ENCODE measurements at regions not wholly inside any gene's neighbourhood (a gene's known extent, or its start where the extent isn't known, plus 50 kb on each side); places are given as distances from the start of the nearest gene placed in this dataset.

DNA sequence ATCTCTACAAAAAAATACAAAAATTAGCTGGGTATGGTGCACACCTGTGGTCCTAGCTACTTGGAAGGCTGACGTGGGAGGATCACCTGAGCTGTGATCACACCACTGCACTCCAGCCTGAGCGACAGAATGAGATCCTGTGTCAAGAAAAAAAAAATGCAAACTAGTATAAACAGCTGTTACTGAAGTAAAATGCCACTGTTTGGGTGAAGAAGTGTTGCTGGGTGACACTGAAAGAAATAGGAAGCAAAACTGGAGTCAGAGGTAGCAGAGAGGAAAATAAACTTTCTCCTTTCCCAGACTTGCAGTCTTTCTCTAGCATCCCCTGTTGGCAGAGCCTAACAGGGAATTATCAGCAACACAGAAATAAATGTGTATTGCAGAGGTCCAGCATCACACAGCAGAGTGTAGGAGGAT lies 241.2 kb upstream of the PREP start:
- DNase-seq: no peak

DNA sequence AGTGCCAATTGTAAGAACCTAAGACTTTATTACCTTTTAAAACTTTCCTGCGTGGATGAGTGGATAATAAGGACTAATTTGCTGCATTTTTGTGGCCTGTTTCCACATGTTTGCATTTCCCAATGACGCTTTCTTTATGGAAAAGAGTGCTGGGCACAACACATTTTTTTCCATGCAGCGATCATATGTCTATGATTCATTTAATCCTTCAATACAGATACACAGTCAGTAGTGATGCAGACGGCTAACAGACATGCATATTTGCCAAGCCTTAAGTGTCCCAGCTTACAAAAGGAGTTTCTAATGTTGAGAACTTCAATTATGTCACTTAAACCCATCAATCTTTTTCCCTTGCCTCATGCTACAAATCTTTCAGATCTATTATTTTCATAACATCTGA lies 239.8 kb upstream of the PREP start:
- no peak for DNase-seq

DNA sequence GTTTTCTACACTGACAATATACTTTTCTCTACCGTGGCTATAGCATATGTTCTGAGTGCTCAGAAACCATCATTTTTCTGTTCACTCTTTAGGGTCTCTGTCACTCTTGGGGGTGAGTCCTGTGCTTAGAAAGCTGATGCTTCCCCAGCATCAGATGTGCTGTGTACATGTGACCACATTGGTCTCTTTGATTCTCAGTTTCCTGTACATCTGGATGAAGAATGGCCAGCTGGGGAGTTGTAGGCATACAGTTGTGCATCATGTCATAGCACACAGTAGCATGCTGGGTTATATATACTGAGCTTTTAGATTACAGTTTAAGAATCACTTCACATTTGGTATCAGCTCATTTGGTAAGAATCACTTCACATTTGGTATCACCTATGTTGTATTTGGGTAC lies 238.6 kb upstream of the PREP start:
- no peak for DNase-seq

- DNase-seq: no peak
Observed at GRCh38 chr6:105639124-105639523, 236.2 kb upstream of the PREP start.

- DNase-seq: no peak
Observed at GRCh38 chr6:105633814-105634213, 230.9 kb upstream of the PREP start.

DNA sequence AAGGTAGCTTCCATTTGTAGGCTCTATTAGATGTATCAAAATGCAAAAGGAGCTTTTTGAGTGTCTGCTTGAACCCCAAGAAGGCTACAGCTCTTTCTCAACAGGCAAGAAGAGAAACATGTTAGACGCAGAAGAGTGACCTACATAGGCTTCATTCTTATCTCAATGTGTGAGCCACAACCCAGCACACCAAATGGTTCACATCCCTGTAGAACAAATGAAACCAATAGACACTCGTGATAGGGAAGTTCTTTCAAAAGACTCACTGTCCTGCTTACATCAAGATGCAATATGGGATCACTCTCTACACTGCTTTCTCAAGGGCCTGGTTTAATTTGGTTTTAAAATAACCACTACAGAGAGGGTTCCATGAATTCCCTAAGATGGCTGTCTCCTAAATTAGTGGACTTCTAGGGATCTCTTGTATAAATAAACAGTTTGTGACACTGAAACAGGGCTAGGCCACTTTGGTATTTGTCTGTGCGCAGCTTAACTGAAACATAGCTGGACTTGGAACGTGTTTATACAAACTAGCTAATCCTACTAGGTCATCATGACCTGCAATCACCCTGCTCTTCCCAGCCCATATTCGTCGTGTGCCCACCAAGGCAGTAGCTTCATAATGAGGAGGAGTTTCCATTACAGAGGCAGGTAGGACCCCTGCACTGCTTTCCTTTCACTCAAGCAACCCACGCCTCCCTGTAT lies 225.4 kb upstream of the PREP start:
- DNase-seq: no peak

GRCh38 chr6:105626295-105627158 lies 223.6 kb upstream of the PREP start:
- no peak for DNase-seq

DNA sequence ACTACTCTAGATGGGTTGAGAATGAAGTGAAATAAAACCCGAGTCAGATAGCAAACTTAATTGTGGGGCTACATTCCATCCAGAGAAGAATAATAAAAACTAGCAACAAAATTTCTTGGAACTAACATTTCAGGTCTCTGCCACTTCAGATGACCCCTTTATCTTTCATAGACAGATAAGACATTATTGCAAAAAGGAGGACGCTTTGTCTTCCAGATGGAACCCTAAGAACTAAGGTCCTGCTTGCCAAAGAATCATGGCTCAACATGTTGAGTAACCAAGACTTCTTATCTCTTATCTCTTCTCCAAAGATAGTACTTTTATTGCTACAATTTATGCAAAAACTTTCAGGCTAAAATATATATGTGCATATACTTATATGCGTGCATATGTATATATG lies 221.1 kb upstream of the PREP start:
- DNase-seq: no peak

- DNase-seq: no peak
Observed at GRCh38 chr6:105622226-105622625, 219.3 kb upstream of the PREP start.

DNA sequence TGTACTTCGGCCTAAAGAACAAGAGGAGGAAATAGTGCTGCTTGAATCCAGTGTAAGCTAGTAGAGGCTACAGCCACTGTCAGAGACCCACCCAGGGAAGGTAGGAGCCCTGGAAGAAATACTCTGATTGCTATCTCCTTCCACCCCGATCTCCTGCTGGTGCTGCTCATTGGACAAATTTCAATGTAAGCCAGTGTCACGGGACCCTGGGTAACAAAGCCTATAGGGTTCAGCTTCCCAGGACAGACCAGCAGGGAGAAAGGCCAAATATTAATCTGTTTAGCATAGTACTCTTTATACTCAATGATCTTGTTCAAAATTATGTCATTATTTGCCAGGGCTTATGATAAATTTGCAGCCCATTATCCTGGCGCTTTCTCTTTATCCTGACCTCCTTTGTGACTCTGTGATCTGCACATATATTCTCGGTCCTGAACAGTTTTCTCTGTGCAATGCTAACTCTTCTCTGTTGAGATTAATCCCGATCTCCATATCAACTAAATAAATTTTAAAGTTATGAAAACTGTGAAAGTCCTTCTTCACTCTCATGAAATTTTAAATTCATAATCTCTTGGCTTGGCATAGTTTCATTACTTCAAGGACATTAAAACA lies 218.8 kb upstream of the PREP start:
- DNase-seq: no peak

DNA sequence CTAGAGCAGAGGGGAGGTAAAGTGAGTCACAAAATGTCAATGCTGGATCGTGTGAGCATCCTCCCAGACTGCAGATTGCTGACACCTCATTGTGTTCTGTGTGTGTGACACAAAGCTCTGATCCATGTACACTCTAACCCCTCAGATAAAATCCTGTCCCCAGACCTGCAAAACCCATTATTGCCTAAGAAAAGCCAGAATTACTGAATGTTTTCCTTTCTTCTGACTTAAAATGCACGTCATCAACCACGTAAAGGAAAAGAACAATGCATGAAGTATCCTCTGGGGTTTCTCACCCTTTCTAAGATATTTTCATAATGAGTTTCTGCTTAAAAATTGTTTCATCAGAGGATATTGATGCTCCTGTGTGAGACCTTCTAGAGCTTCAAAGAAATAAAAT lies 218.0 kb upstream of the PREP start:
- DNase-seq: no peak

- DNase-seq: no peak
Observed at GRCh38 chr6:105619971-105620741, 217.3 kb upstream of the PREP start.

DNA sequence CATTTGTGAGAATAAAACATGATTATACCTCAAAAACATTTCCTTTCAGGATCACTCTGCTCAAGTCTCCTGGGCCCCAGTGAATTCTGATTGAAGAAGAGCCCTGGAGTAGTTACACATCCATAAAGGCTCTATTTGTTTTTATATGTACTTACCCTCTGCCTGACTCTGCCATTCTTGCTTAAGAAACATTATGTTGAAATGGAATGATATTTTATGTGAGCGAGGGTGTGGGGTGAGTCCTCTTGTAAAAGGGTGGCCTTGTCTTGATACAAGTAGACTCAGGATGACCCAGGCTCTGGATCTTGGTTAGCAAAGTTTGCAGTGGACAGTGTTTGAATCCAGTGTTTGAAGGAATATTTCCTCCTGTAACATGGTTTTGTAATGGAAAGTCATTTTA lies 215.4 kb upstream of the PREP start:
- no peak for DNase-seq

- no peak for DNase-seq
Observed at GRCh38 chr6:105616521-105616920, 213.6 kb upstream of the PREP start.

GRCh38 chr6:105611606-105612005 lies 208.7 kb upstream of the PREP start:
- DNase-seq: no peak

- DNase-seq: no peak
Observed at GRCh38 chr6:105609375-105609991, 206.6 kb upstream of the PREP start.

GRCh38 chr6:105608711-105609374 lies 206.0 kb upstream of the PREP start:
- DNase-seq: no peak

GRCh38 chr6:105607636-105608621 lies 205.0 kb upstream of the PREP start:
- DNase-seq: no peak

DNA sequence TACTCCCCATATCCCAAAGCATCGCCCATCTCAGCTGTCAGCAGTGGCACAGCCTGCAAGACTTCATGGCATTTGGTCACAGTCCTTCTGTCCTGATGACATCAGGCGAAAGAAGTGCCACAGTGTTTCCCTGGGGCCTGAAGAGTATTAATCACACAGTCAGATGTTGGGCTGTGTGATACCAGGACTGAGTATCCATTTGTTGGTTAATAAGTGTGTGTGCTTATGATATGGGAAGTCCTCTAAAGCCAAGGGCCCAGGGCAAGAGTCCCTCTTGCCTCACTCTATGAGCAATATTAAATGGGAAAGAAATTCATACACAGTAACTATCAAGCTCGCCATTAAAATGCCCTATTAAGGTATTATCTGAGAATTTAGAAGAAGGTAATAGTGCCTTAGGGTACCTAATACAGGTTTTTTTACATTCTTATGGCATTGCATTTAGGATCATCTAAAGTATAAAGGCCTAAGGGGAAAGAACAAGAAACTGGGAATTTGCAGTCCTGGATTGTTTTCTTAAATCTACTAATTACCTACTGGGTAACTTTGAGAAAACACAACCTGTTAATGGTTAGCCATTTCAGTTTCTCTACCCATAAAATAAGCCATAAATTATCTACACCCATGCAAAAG lies 204.1 kb upstream of the PREP start:
- no peak for DNase-seq

DNA sequence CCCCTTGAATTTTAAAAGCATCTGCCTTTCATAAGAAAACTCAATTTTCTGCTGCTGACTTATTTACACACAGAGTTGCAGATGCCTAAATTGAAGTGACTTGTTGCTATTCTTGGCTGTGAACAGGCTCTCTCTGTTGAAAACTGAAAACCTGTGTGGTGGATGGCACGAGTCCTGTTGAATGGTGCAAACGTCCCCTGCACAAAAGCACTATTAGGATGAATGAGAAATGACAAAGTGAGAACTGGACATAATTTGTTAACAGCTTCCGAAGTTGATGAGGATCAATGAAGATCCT lies 201.7 kb upstream of the PREP start:
- DNase-seq: no peak

All from hindlimb muscle (tissue), 1 donor.